ENCODE measurements at regions not wholly inside any gene's neighbourhood (a gene's known extent, or its start where the extent isn't known, plus 50 kb on each side); places are given as distances from the start of the nearest gene placed in this dataset.

GRCh38 chr4:135344492-135344891, 1142.9 kb upstream of the PABPC4L start:
- DNase-seq (ENCODE audit: low read depth in 4 of 4, low spot score in 3 of 4): no peak

GRCh38 chr4:135338181-135338580, 1136.6 kb upstream of the PABPC4L start:
- DNase-seq (ENCODE audit: low read depth in 4 of 4, low spot score in 3 of 4): no peak

GRCh38 chr4:135325264-135325663, 1123.7 kb upstream of the PABPC4L start:
- no peak for DNase-seq (ENCODE audit: low read depth in 4 of 4, low spot score in 3 of 4)

- DNase-seq (ENCODE audit: low read depth in 4 of 4, low spot score in 3 of 4): no peak
These were observed 1118.1 kb upstream of the PABPC4L start for GRCh38 chr4:135319685-135320084.

GRCh38 chr4:135316266-135316779, 1114.7 kb upstream of the PABPC4L start:
- no peak for DNase-seq (ENCODE audit: low read depth in 4 of 4, low spot score in 3 of 4)

- DNase-seq (ENCODE audit: low read depth in 4 of 4, low spot score in 3 of 4): no peak
These were observed 1088.5 kb upstream of the PABPC4L start for GRCh38 chr4:135290136-135290535.

- no peak for DNase-seq (ENCODE audit: low read depth in 4 of 4, low spot score in 3 of 4)
These were observed 1082.3 kb upstream of the PABPC4L start for GRCh38 chr4:135283934-135284333.

GRCh38 chr4:135282676-135283075, 1081.1 kb upstream of the PABPC4L start:
- no peak for DNase-seq (ENCODE audit: low read depth in 4 of 4, low spot score in 3 of 4)

- no peak for DNase-seq (ENCODE audit: low read depth in 4 of 4, low spot score in 3 of 4)
These were observed 1079.6 kb upstream of the PABPC4L start for GRCh38 chr4:135281230-135281629.

- DNase-seq (ENCODE audit: low read depth in 4 of 4, low spot score in 3 of 4): no peak
These were observed 1076.4 kb upstream of the PABPC4L start for GRCh38 chr4:135277980-135278315.

GRCh38 chr4:135277068-135277979, 1075.7 kb upstream of the PABPC4L start:
- no peak for DNase-seq (ENCODE audit: low read depth in 4 of 4, low spot score in 3 of 4)

GRCh38 chr4:135274416-135274815, 1072.8 kb upstream of the PABPC4L start:
- no peak for DNase-seq (ENCODE audit: low read depth in 4 of 4, low spot score in 3 of 4)

GRCh38 chr4:135269125-135269890, 1067.7 kb upstream of the PABPC4L start:
- DNase-seq (ENCODE audit: low read depth in 4 of 4, low spot score in 3 of 4): no peak

- DNase-seq (ENCODE audit: low read depth in 4 of 4, low spot score in 3 of 4): no peak
These were observed 1066.8 kb upstream of the PABPC4L start for GRCh38 chr4:135268369-135268768.

- peak in 3 of 4 donors; percentile 18 to 69 (median 46) for DNase-seq (ENCODE audit: low read depth in 4 of 4, low spot score in 3 of 4)
These were observed 1065.7 kb upstream of the PABPC4L start for GRCh38 chr4:135267148-135267865.

- DNase-seq (ENCODE audit: low read depth in 4 of 4, low spot score in 3 of 4): no peak
These were observed 1054.5 kb upstream of the PABPC4L start for GRCh38 chr4:135256111-135256510.

- no peak for DNase-seq (ENCODE audit: low read depth in 4 of 4, low spot score in 3 of 4)
These were observed 1048.5 kb upstream of the PABPC4L start for GRCh38 chr4:135250040-135250439.

GRCh38 chr4:135249024-135249423, 1047.4 kb upstream of the PABPC4L start:
- no peak for DNase-seq (ENCODE audit: low read depth in 4 of 4, low spot score in 3 of 4)

GRCh38 chr4:135244696-135245095, 1043.1 kb upstream of the PABPC4L start:
- no peak for DNase-seq (ENCODE audit: low read depth in 4 of 4, low spot score in 3 of 4)

GRCh38 chr4:135244056-135244455, 1042.5 kb upstream of the PABPC4L start:
- DNase-seq (ENCODE audit: low read depth in 4 of 4, low spot score in 3 of 4): peak in 1 of 4 donors; percentile 10

GRCh38 chr4:135240796-135241195, 1039.2 kb upstream of the PABPC4L start:
- DNase-seq (ENCODE audit: low read depth in 4 of 4, low spot score in 3 of 4): no peak

All from left renal pelvis (tissue), 4 donors.